ENCODE measurements at regions not wholly inside any gene's neighbourhood (a gene's known extent, or its start where the extent isn't known, plus 50 kb on each side); places are given as distances from the start of the nearest gene placed in this dataset.

- peaks cover 72% of the 10 kb centered on the region for H3K27me3 Mint-ChIP-seq (ENCODE audit: low read depth)
- no peaks in the 10 kb centered on the region for H3K9me3 Mint-ChIP-seq
- H3K4me3 Mint-ChIP-seq: no peak overlapping the region
- no peak for TF ChIP-seq CTCF (IDR thresholded peaks at IDR 0.05; ENCODE audit: unreplicated experiment)
- H3K4me1 Mint-ChIP-seq: no peaks in the 10 kb centered on the region
- no peak for DNase-seq (ENCODE audit: low spot score in 2 of 2, unreplicated experiment in 2 of 2)
- no peaks in the 10 kb centered on the region for H3K36me3 Mint-ChIP-seq
- no peak overlapping the region for H3K27ac Mint-ChIP-seq
Measured at GRCh38 chr17:45704251-45704650, 79.9 kb upstream of the CRHR1 start.

- H3K9me3 Mint-ChIP-seq: no peaks in the 10 kb centered on the region
- no peak for DNase-seq (ENCODE audit: low spot score in 2 of 2, unreplicated experiment in 2 of 2)
- TF ChIP-seq CTCF (IDR thresholded peaks at IDR 0.05; ENCODE audit: unreplicated experiment): no peak
- no peaks in the 10 kb centered on the region for H3K4me1 Mint-ChIP-seq
- no peak overlapping the region for H3K27ac Mint-ChIP-seq
- H3K4me3 Mint-ChIP-seq: no peak overlapping the region
- H3K36me3 Mint-ChIP-seq: no peaks in the 10 kb centered on the region
- peaks cover 65% of the 10 kb centered on the region for H3K27me3 Mint-ChIP-seq (ENCODE audit: low read depth)
Measured at GRCh38 chr17:45705123-45706009, 78.8 kb upstream of the CRHR1 start.

- Mint-ChIP-seq H3K36me3 (no peaks in the 10 kb centered on the region), H3K27ac (no peak overlapping the region), H3K4me3 (no peak overlapping the region), H3K9me3 (no peaks in the 10 kb centered on the region), H3K4me1 (no peaks in the 10 kb centered on the region), H3K27me3 (ENCODE audit: low read depth) (peaks cover 65% of the 10 kb centered on the region)
- no peak for TF ChIP-seq CTCF (IDR thresholded peaks at IDR 0.05; ENCODE audit: unreplicated experiment)
- no peak for DNase-seq (ENCODE audit: low spot score in 2 of 2, unreplicated experiment in 2 of 2)
Measured at GRCh38 chr17:45706033-45706432, 78.1 kb upstream of the CRHR1 start.

DNA sequence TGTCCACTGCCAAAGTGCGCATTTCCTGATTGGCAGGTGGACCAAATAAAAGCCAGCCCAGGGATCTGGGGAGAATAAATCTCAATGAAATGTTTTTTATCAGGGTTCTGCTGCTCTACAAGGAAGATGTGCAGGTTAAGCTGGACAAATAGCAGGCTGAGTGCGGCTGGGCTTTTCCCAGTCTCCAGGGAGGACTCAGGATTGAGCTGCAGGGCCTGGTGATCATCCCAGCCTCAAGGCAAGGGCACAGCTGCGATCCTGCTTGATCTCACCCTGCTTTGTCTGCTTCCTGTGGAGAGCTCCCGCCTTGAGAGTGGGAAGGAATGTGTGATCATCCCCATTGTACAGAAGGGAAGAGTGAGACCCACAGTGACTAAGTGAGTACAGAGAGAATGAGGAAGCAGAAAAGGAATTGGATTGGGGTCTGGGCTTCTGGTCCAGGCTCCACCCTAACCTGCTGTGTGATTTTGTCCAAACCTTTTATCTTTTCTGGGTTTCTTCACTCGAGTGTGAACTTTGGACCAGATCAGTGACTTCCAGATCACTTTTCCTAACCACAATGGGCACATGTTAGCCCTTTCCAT, 75.3 kb upstream of the CRHR1 start:
- Mint-ChIP-seq H3K27me3 (ENCODE audit: low read depth) (peaks cover 78% of the 10 kb centered on the region), H3K36me3 (no peaks in the 10 kb centered on the region), H3K9me3 (no peaks in the 10 kb centered on the region), H3K4me3 (no peak overlapping the region), H3K4me1 (no peaks in the 10 kb centered on the region), H3K27ac (no peak overlapping the region)
- no peak for DNase-seq (ENCODE audit: low spot score in 2 of 2, unreplicated experiment in 2 of 2)
- no peak for TF ChIP-seq CTCF (IDR thresholded peaks at IDR 0.05; ENCODE audit: unreplicated experiment)

DNA sequence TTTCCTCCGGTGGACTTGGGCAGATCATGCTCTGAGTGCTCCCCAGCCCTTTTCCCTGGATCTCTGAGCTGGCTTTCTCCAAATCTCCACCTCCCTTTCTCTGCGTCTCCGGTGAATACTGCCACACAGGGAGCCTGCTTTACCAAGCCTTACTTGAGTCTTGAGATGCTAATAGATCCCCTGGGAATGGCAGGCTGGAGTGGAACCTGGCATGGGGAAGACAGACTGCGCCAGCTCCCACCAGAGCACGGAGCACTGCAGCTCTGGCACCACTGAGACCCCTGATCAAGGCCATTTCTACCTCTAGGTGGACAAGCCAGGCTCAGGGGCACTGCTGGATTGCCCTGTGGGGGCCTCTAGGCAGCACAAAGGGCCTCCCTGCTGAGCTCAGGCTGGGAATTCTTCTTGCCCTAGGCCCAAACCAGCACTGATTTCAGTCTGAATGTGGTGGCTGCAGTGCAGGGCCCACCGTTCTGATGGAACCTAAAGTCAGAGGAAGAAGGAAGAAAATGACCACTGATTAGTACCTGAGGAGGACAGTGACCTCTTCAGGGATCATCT, 74.3 kb upstream of the CRHR1 start:
- Mint-ChIP-seq H3K4me1 (no peaks in the 10 kb centered on the region), H3K27ac (no peak overlapping the region), H3K36me3 (no peaks in the 10 kb centered on the region), H3K9me3 (no peaks in the 10 kb centered on the region), H3K4me3 (no peak overlapping the region), H3K27me3 (ENCODE audit: low read depth) (peaks cover 77% of the 10 kb centered on the region)
- no peak for DNase-seq (ENCODE audit: low spot score in 2 of 2, unreplicated experiment in 2 of 2)
- no peak for TF ChIP-seq CTCF (IDR thresholded peaks at IDR 0.05; ENCODE audit: unreplicated experiment)

Measured in mesothelial cell of epicardium (in vitro differentiated cells).